ENCODE measurements at regions not wholly inside any gene's neighbourhood (a gene's known extent, or its start where the extent isn't known, plus 50 kb on each side); places are given as distances from the start of the nearest gene placed in this dataset.

DNA sequence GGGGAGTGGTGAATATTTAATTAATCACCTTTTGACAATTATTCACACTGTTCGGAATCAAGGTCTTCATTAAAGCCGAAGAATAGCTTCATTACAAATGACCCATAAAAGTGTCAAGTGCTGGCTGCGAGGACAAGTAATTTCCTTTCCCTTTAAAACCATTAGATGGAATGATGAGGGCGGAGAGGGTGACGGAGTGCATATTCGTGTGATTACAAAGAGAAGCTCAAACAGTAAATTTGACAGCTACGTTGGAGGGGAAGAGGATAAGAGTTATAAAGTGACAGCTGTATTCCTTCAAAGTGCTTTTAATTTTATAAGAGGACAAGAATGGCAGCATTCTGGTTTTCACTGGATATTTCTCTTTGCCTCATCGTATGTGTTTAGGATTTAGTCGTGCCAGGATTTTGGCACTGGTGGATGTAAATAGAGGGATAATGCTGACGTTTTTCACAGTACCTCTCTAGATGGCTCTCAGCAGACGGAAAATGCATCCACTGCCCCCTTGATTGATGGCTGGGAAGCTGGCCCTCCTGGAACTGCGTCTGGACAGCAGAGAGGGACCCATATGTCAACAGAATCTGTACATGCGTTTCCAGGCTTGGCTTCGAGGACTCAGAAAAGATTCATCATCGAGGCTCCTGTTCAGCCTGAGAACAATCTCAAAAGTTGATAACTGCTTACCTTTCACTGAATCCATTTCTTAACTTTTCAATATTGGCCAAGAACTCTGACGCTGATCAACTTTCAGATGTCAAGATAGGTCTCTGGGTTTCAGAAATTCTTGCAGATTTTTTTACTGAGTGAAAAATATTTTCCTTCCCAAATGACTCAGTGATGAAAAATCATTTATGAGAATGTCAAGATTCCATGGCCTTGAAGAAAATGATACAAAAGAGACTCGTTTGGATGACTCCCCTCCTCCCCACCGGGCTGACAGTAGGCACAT, 50.4 kb upstream of the IRX2 start:
- no peaks in the 10 kb centered on the region for H3K4me1 ChIP-seq (ENCODE audit: control insufficient read depth in 1 of 2, insufficient read depth in 2 of 2, low read length in 2 of 2)
- no peaks in the 10 kb centered on the region for H3K36me3 ChIP-seq (replicated peaks in 1 of 2; ENCODE audit: control insufficient read depth in 1 of 2, insufficient read depth in 2 of 2, low read length in 2 of 2)
- peaks cover 0 to 9% (median 2%) of the 10 kb centered on the region in 7 donors for H3K9me3 Mint-ChIP-seq
- no peaks in the 10 kb centered on the region for H3K4me1 Mint-ChIP-seq
- H3K27ac Mint-ChIP-seq: no peak overlapping the region
- no peak overlapping the region for H3K4me3 Mint-ChIP-seq
- TF ChIP-seq, protein P1, sequence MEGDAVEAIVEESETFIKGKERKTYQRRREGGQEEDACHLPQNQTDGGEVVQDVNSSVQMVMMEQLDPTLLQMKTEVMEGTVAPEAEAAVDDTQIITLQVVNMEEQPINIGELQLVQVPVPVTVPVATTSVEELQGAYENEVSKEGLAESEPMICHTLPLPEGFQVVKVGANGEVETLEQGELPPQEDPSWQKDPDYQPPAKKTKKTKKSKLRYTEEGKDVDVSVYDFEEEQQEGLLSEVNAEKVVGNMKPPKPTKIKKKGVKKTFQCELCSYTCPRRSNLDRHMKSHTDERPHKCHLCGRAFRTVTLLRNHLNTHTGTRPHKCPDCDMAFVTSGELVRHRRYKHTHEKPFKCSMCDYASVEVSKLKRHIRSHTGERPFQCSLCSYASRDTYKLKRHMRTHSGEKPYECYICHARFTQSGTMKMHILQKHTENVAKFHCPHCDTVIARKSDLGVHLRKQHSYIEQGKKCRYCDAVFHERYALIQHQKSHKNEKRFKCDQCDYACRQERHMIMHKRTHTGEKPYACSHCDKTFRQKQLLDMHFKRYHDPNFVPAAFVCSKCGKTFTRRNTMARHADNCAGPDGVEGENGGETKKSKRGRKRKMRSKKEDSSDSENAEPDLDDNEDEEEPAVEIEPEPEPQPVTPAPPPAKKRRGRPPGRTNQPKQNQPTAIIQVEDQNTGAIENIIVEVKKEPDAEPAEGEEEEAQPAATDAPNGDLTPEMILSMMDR (IDR thresholded peaks at IDR 0.05): no peak
- no peak for DNase-seq
- H3K79me2 ChIP-seq (ENCODE audit: insufficient read depth, low read length): no peaks in the 10 kb centered on the region
- WGBS (ENCODE audit: insufficient coverage): 50% methylated on average over 11 of the region's 18 CpGs
- H2AFZ ChIP-seq (ENCODE audit: insufficient read depth, low read depth, low read length, poor library complexity, severe bottlenecking): no peak overlapping the region
- H3K27me3 Mint-ChIP-seq (ENCODE audit: low read depth in 3 of 3): peaks cover 0 to 1% (median 0%) of the 10 kb centered on the region in 3 donors
- H3K9ac ChIP-seq (ENCODE audit: insufficient read depth, low read length, poor library complexity, severe bottlenecking): no peak overlapping the region
- intact Hi-C loops (cut with micrococcal nuclease): no loop called here
- H4K20me1 ChIP-seq (ENCODE audit: insufficient read depth, low read length): no peaks in the 10 kb centered on the region
- no peaks in the 10 kb centered on the region for H3K27me3 ChIP-seq (ENCODE audit: control insufficient read depth in 2 of 2, insufficient read depth in 2 of 2, low read length in 2 of 2)
- H3K36me3 Mint-ChIP-seq: no peaks in the 10 kb centered on the region
- peaks cover 7 to 12% of the 10 kb centered on the region in 2 donors for H3K9me3 ChIP-seq (replicated peaks in 1 of 2; ENCODE audit: control insufficient read depth in 1 of 2, insufficient read depth in 1 of 2, low read length in 2 of 2)
- no peak overlapping the region for H3K27ac ChIP-seq (ENCODE audit: low read depth in 1 of 2, low read length in 2 of 2)
- no peak overlapping the region for H3K4me2 ChIP-seq (replicated peaks; ENCODE audit: extremely low read depth, low read length, poor library complexity, severe bottlenecking)
- H3K4me3 ChIP-seq (replicated peaks in 1 of 3; ENCODE audit: low read depth in 2 of 3, low read length in 3 of 3): no peak overlapping the region
